Activated CD8-positive, alpha-beta T cell treated with anti-CD3 and anti-CD28 coated beads for 36 hours (primary cell): ENCODE measurements at regions not wholly inside any gene's neighbourhood (a gene's known extent, or its start where the extent isn't known, plus 50 kb on each side); places are given as distances from the start of the nearest gene placed in this dataset.

ENCODE experiments used
- ATAC-seq: fragments of 200-7000 bp; cut with Tn5 transposase; one replicate; pipeline ENCODE4 v1.10.0; 2021; ENCODE audit warnings: mild to moderate bottlenecking, moderate library complexity
- CTCF ChIA-PET: fragments of 350-600 bp; sonication (Branson Sonifier 250); formaldehyde crosslinking; loops from one replicate; lab custom pipeline; 2021; ENCODE audit warnings: antibody characterized with exemption; lab: Charles Lee
- POLR2A ChIA-PET: fragments of 350-600 bp; sonication (Branson Sonifier 250); formaldehyde crosslinking; loops from one replicate; lab custom pipeline; 2021; ENCODE audit warnings: antibody characterized with exemption; lab: Charles Lee
- DNase-seq: peaks from one replicate; pipeline ENCODE4 v3.0.0-alpha.2; 2020
- H3K27ac Mint-ChIP-seq: one replicate; pipeline ENCODE4 v1.8.0; 2021; ENCODE audit warnings: mild to moderate bottlenecking, mixed read lengths
- H3K27me3 Mint-ChIP-seq: one replicate; pipeline ENCODE4 v1.8.0; 2021; ENCODE audit warnings: mixed read lengths
- H3K36me3 Mint-ChIP-seq: one replicate; pipeline ENCODE4 v1.8.0; 2021; ENCODE audit warnings: low read depth, mixed read lengths
- H3K4me1 Mint-ChIP-seq: one replicate; pipeline ENCODE4 v1.8.0; 2021; ENCODE audit warnings: low read depth, mixed read lengths
- H3K4me3 Mint-ChIP-seq: one replicate; pipeline ENCODE4 v1.8.0; 2021; ENCODE audit warnings: mild to moderate bottlenecking, moderate library complexity, mixed read lengths
- H3K9me3 Mint-ChIP-seq: one replicate; pipeline ENCODE4 v1.8.0; 2021; ENCODE audit warnings: mixed read lengths
- CTCF ChIP-seq: fragments of 200-600 bp; IDR thresholded peaks from one replicate; pipeline ENCODE4 v1.8.0; 2022; ENCODE audit warnings: antibody characterized with exemption, mild to moderate bottlenecking
- intact Hi-C: fragments of 100-400 bp; cut with micrococcal nuclease; formaldehyde crosslinking; loops from one replicate; pipeline ENCODE4 v1.10.0; 2022

- Mint-ChIP-seq H3K4me1 (no peaks in the 10 kb centered on the region), H3K9me3 (no peaks in the 10 kb centered on the region), H3K36me3 (no peaks in the 10 kb centered on the region), H3K4me3 (no peak overlapping the region), H3K27ac (no peak overlapping the region), H3K27me3 (peaks cover 4% of the 10 kb centered on the region)
- intact Hi-C loops, result no loop called here
- no peak for ATAC-seq
- no peak for TF ChIP-seq CTCF
- DNase-seq, result no peak
- CTCF ChIA-PET, result no interaction called here
- POLR2A ChIA-PET, result no interaction called here
Observed at GRCh38 chr3:156014489-156014888, 105.9 kb upstream of the KCNAB1 start.

DNA sequence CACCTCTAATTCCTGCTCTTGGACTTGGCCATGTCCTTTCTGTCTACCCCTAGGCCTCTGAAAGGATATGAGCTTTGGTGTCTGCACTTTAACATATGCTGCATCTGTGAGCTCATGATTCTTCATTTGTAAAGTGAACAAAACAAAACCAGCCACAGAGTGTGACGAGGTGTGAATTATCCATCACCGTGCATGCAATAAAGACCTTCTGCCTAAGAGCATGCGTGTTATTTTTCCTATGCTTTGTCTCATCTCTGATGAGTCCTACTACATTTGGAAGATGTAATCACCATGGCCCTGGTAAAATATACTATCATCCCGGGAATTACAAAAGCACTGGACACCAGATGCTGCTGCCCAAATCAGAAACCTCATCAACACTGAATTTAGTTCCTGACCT is 103.5 kb upstream of the KCNAB1 start:
- no peak for ATAC-seq
- Mint-ChIP-seq H3K4me1 (no peaks in the 10 kb centered on the region), H3K9me3 (no peaks in the 10 kb centered on the region), H3K27me3 (peaks cover 3% of the 10 kb centered on the region), H3K36me3 (no peaks in the 10 kb centered on the region), H3K27ac (no peak overlapping the region), H3K4me3 (no peak overlapping the region)
- ChIA-PET CTCF (interaction anchor here (1.5 kb wide), 1 partner anchor 211 kb away, joined by 4 read pairs; the partner anchor contains the start of gene C3orf33), POLR2A (no interaction called here)
- no peak for DNase-seq
- no peak for TF ChIP-seq CTCF
- intact Hi-C loops, result no loop called here

- Mint-ChIP-seq H3K27me3 (peaks cover under 1% of the 10 kb centered on the region), H3K27ac (no peak overlapping the region)
Observed at GRCh38 chr3:156017352-156018030, 102.9 kb upstream of the KCNAB1 start.

DNA sequence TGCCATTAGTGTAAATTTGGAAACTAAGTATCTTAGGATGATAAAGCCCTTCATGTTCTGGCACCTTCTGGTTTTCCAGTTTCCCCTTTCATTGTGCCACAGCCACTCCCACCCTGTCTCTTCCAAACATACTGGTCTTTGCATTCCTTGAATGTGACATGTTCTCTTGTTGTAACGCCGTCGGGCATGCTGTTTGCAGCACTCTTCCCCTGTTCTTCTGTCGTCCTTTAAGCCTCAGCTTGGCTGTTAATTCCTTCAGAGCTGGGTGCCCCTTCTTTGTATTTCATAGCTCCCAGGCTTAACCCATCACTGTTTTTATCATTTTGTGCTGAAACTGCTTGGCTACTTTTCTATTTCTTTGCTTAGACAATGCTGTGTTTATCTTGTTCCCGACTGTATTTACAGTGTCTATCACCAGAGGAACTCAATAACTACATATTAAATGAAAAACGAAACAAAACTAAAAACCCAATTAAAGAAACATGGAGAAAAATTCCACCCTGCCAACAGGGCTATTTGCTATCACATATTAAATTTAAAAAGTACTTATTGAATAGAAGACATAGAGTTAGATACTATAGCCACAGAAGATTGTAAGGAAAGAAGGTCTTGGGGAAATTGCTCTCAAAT is 95.4 kb upstream of the KCNAB1 start:
- ChIA-PET CTCF (no interaction called here), POLR2A (no interaction called here)
- no peak for DNase-seq
- H3K27me3 Mint-ChIP-seq, result peaks cover 12% of the 10 kb centered on the region
- H3K4me3 Mint-ChIP-seq, result no peak overlapping the region
- no peak for ATAC-seq
- no peaks in the 10 kb centered on the region for H3K4me1 Mint-ChIP-seq
- H3K27ac Mint-ChIP-seq, result no peak overlapping the region
- no peaks in the 10 kb centered on the region for H3K36me3 Mint-ChIP-seq
- intact Hi-C loops, result no loop called here
- no peak for TF ChIP-seq CTCF
- H3K9me3 Mint-ChIP-seq, result no peaks in the 10 kb centered on the region

More at GRCh38 chr3:156017352-156018030, 102.9 kb upstream of the KCNAB1 start:
- ChIA-PET POLR2A (no interaction called here), CTCF (interaction anchor here (1.5 kb wide), 1 partner anchor 212 kb away, joined by 4 read pairs; the partner anchor contains the start of gene C3orf33)
- ATAC-seq, result no peak
- H3K4me1 Mint-ChIP-seq, result no peaks in the 10 kb centered on the region
- no peak overlapping the region for H3K4me3 Mint-ChIP-seq
- no peaks in the 10 kb centered on the region for H3K36me3 Mint-ChIP-seq
- intact Hi-C loops, result no loop called here
- TF ChIP-seq CTCF, result no peak
- no peaks in the 10 kb centered on the region for H3K9me3 Mint-ChIP-seq
- DNase-seq, result no peak

DNA sequence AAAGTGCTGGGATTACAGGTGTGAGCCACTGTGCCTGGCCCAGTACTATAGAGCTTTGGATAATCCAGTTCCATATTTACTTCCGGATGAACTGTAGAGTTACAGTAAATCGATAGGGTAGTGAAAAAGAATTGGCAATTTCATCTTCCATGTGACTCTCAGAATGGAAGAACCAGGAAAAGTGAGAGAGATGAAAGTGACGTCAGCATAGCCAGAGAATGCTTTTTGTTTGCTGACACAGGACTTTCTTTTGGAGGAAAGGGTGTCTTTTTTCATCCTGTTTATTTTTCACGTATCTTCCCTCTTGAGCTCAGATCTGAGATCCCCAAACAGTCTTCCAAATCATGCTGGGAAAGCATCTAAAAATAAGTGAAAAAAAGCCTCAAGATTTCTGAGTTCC is 91.2 kb upstream of the KCNAB1 start:
- H3K4me3 Mint-ChIP-seq, result no peak overlapping the region
- no peaks in the 10 kb centered on the region for H3K36me3 Mint-ChIP-seq
- no peaks in the 10 kb centered on the region for H3K9me3 Mint-ChIP-seq
- TF ChIP-seq CTCF, result no peak
- no peak overlapping the region for H3K27ac Mint-ChIP-seq
- peaks cover 12% of the 10 kb centered on the region for H3K27me3 Mint-ChIP-seq
- no peaks in the 10 kb centered on the region for H3K4me1 Mint-ChIP-seq
- DNase-seq (no peak), ATAC-seq (no peak)
- ChIA-PET CTCF (interaction anchor here (1.4 kb wide), 1 partner anchor 15 kb away, joined by 4 read pairs; no protein-coding TSS in a partner anchor), POLR2A (no interaction called here)
- intact Hi-C loops, result no loop called here
